GM18873 (cell line): ENCODE measurements at regions not wholly inside any gene's neighbourhood (a gene's known extent, or its start where the extent isn't known, plus 50 kb on each side); places are given as distances from the start of the nearest gene placed in this dataset.

Source experiments
- ATAC-seq: cut with Tn5 transposase; IDR thresholded peaks from one replicate; pipeline ENCODE4 v1.9.1; 2021; ENCODE audit warnings: mild to moderate bottlenecking, moderate library complexity, moderate number of reproducible peaks; ENCODE audit not compliant: unreplicated experiment, low FRiP score

DNA sequence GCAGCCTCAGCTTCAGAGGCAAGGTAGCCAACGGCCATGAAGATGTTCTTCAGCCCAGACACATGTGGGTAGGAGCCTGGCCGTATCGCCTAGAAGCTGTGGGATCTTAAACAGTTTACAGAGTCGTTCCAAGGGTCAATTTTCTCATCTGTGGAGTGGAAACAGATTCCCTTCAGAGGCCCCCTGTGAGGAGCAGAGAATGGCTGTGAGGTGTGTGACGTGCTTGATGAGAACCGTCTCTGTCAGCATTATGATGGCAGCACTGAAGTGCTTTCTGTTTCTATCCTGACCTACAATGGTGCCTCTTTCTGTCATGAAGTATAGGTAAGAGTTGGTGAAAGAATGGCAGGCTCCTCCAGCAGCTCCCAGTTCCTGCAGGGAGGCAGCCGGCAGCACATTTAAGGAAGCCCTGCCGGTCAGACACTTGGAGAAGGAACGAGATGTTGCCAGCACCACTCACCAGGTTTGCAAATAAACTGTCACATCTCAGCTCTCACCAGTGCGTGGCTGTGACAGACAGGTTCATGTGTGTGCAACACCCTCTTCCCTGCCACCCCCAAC, 277.3 kb downstream of the FOXO1 start:
- peak; percentile 22 for ATAC-seq

DNA sequence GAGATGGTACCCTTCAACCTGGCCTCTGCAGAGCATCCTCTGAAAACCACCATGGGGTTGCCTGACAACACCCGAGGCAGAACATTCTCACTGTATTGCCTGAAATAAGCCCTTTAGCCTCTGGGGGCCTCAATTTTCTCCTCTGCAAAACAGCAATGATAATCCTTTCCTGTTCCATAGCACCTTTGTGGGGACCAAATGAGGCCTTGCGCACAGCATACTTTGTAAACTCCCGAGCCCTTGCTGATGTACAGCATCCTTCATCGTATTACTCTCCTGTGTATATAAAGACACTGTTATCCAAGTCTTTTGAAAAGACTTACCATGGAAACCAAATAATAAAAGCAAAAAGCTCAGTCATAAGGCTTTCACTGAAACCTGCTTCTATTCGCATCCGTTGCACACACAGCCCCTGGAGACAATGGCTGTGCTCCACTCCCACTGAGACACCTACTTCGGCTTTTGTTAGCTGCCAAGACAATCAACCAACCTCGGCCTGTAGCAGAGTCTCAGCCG, 276.0 kb downstream of the FOXO1 start:
- ATAC-seq: no peak

GRCh38 chr13:40391788-40392187, 274.7 kb downstream of the FOXO1 start:
- ATAC-seq: no peak

DNA sequence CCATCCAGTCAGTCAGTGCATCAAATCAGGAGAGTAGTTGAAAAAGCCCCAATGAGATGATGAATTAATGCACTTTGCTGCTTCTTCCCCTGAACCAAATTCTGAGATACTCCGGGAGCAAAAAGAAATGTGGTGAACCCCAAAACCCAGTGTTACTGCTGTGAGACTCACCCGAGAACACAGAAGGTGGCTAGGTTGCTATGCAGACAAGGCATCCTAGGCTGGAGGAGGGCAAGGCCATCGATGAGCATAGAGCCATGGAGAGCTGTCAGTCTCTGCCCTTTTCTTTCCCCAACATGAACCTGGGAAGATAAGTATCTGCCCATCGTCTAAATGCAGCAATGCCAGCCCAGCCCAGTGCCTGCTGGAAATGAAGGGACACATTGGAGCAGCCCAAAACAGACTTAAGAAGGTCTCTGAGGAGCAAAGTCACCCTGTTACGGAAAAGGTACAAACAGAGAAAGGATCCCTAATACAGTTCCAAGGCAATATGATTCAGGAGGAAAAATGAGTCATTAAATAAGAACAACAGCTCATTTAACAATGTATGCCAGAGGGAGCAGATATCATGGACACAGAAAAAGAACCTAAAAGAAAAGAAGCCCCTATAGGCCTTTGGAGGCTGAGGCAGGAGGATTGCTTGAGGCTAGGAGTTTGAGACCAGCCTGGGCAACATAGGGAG, 272.0 kb downstream of the FOXO1 start:
- no peak for ATAC-seq

GRCh38 chr13:40398065-40398464, 268.4 kb downstream of the FOXO1 start:
- ATAC-seq: no peak

DNA sequence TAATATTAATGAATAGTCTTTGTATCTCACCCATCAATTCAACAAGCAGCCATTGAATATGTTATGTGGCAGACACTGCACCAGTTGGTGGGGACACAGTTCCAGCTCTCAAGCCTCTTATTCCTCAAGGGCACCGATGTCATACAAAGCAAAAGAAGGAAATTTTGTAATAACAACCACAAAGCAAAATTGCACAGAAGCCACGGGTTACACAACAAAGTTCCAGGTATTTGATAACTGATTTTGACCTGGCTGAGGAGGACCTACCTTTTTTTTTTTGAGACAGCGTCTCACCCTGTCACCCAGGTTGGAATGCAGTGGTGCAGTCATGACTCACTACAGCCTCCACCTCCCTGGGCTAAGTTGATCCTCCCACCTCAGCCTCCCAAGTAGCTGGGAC, 266.7 kb downstream of the FOXO1 start:
- ATAC-seq: no peak

- ATAC-seq: no peak
These were observed 264.3 kb downstream of the FOXO1 start for GRCh38 chr13:40401911-40402776.

DNA sequence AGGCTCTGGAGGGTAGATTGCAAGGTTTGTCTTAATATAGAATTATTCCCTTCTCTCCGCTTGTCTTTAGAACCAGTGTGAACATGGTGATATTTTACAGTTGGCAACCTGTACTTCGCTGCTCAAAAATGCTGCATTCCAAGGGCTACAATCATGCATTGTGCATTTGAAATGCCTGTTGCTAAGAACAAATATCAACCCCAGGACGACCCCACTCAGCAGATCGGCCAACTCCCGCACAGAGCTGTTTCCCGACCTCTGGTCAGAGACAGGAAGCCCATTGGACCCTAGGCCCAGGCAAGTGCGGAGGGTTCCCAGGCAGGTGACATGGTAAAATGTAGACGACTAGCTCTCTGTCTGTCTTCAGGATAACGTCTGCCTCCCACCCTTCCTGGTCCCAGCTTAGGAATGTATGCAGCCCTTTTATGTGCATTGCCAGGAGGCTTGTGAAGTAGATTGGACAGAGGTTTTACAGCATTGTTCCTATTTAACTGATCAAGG, 263.5 kb downstream of the FOXO1 start:
- no peak for ATAC-seq

- ATAC-seq: no peak
These were observed 262.8 kb downstream of the FOXO1 start for GRCh38 chr13:40403509-40404241.

GRCh38 chr13:40404407-40404806, 262.0 kb downstream of the FOXO1 start:
- no peak for ATAC-seq

DNA sequence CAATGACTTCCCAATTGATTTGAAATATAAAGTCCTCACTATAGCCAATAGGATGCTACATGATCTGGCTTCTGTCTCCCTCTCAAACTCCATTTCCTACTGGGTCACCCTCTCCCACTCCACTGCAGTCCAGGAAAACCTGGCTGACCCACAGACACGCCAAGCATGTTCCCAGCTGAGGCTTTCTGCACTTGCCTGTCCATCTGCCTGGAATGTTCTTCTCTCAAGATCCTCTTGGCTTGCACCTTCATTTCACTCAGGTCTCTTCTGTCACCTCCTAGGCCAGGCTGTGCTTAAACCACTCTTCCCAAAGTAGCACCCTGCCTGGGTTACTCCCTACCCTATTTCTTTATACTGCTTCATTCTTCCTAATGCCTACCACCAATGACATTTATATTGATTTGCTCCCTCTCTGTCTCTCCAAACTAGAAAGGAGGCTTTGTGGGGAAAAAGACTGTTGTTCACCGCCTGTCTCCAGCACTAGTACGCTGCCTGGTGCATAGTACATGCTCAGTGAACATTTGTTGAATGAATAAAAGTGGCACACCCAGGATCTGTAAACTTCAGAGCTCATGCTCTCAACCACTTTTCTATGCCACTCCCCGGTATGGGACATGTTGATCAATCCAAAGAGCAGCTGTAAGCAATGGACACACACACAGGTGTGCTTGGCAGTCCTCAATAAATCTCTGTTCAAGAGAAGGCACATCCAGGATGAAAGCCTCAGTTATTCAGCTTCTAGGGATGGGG, 261.3 kb downstream of the FOXO1 start:
- no peak for ATAC-seq

DNA sequence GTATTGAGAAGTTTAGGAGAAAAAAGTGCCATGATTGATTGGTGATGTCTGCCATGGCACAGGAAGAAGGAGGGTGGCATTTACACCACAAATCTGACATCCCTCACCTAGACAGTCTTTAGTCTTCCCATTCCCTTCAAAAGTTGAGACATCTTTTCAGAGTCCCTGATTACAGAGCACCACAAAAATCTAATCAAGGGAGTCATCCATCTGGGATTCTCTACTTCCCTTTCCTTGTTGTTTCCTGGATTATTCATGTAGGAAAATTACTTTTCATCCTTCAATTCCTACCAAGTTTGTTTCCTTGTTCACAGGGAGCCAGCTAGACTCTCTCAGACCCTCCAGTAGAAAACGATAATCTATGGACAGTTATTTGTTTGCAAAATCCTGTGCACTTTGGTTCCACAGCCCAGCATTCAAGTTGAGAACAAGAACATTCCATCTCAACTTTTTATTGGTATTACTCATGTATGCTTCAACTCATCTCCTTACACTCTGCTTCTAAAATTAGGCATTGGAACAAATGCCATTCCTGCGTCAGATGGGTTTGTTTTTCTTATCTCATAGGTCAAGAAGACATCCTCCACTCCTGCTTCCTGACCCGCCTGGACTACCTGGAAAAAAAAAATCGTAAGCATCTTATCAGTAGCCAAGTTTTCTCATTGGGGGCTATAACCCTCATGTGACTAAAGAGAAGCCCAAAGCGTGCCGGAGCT, 259.9 kb downstream of the FOXO1 start:
- no peak for ATAC-seq

- no peak for ATAC-seq
These were observed 258.9 kb downstream of the FOXO1 start for GRCh38 chr13:40407567-40407966.

GRCh38 chr13:40408602-40409001, 257.8 kb downstream of the FOXO1 start:
- ATAC-seq: no peak

DNA sequence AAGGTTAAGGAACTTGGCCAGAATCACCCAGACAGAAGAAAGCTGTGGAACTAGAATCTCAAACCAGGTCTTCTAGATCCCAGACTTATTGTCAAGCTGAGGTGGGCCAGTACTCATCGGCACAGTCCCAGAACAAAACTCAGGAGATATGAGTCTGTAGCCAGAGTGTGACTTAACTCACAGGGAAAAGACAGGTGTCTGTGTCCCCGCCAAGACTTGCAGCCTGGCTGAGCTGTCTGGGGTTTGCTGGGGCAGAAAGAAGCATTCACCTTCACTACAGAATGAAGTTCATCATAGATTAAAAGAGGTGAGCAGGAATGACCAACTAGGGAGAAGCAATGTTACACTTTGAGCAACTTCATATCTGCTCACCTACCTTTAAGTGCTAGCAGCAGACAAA, 257.2 kb downstream of the FOXO1 start:
- ATAC-seq: no peak

GRCh38 chr13:40410315-40410714, 256.1 kb downstream of the FOXO1 start:
- no peak for ATAC-seq

DNA sequence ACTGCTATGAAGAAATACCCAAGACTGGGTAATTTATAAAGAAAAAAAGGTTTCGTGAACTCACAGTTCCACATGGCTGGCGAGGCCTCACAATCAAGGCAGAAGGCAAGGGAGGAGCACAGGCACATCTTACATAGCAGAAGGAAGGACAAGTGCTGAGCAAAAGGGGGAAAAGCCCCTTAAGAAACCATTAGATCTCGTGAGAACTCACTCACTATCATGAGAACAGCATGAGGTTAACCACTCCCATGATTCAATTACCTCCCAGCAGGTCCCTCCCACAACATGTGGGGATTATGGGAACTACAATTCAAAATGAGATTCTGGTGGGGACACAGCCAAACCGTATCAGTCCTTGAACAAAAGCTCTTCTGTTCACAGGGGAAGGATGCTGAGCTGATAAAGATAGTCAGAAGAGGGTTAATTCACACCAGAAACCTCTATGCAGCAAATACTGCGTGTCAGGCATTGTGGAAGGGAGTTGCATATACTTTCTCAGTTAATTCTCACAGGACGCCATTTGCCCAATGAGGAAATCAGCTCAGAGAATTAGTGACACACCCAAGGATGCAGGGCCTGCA, 246.2 kb downstream of the FOXO1 start:
- ATAC-seq: no peak

GRCh38 chr13:40422588-40423235, 243.7 kb downstream of the FOXO1 start:
- no peak for ATAC-seq
